Panc1 (cell line): ENCODE measurements at regions not wholly inside any gene's neighbourhood (a gene's known extent, or its start where the extent isn't known, plus 50 kb on each side); places are given as distances from the start of the nearest gene placed in this dataset.

ENCODE experiments used
- ATAC-seq: fragments of 200-7000 bp; cut with Tn5 transposase; 2 replicates; pipeline ENCODE4 v1.9.1; 2020; ENCODE audit warnings: mild to moderate bottlenecking, moderate library complexity
- BruUV-seq: library from RNA; stranded (reverse); fragments of 400-500 nt; replicated peaks from 2 replicates; lab custom pipeline; 2021; lab: Mats Ljungman, UMichigan
- CTCF ChIA-PET: fragments of 300-600 bp; sonication (Branson Sonifier 250); formaldehyde crosslinking; loops from one replicate; lab custom pipeline; 2022; ENCODE audit warnings: antibody characterized with exemption; lab: Charles Lee
- POLR2A ChIA-PET: fragments of 300-600 bp; sonication (Branson Sonifier 250); formaldehyde crosslinking; loops from one replicate; lab custom pipeline; 2022; ENCODE audit warnings: antibody characterized with exemption; lab: Charles Lee
- DNase-seq: peaks from one replicate; pipeline ENCODE4 v3.0.0-alpha.2; 2010; ENCODE audit warnings: low read depth, low spot score
- H3K27ac ChIP-seq: 2 replicates; pipeline ENCODE4 v1.5.1; 2011; ENCODE audit warnings: mild to moderate bottlenecking, low read length, inconsistent platforms
- H3K27me3 ChIP-seq: fragments of 200-500 bp; sonication (Bioruptor generic); 2 replicates; pipeline ENCODE4 v1.6.0; 2014; ENCODE audit warnings: low read length, inconsistent platforms; ENCODE audit not compliant: control insufficient read depth, insufficient read depth
- H3K36me3 ChIP-seq: fragments of 200-500 bp; sonication (Bioruptor generic); 2 replicates; pipeline ENCODE4 v1.5.1; 2014; ENCODE audit warnings: inconsistent platforms, mild to moderate bottlenecking, low read length, moderate library complexity; ENCODE audit not compliant: control insufficient read depth, insufficient read depth
- H3K4me1 ChIP-seq: 2 replicates; pipeline ENCODE4 v1.5.1; 2011; ENCODE audit warnings: inconsistent platforms, mild to moderate bottlenecking, low read length, moderate library complexity; ENCODE audit not compliant: control insufficient read depth, insufficient read depth
- H3K4me3 ChIP-seq, 2 experiments: 2 replicates each; pipeline ENCODE4 v1.5.1; 2011 to 2012; ENCODE audit warnings: low read depth in 2 of 2, low read length in 2 of 2, mild to moderate bottlenecking in 2 of 2, inconsistent platforms in 1 of 2, moderate library complexity in 1 of 2
- H3K9me3 ChIP-seq: fragments of 200-500 bp; sonication (Bioruptor generic); 2 replicates; pipeline ENCODE4 v1.5.1; 2014; ENCODE audit warnings: low read depth, mild to moderate bottlenecking, inconsistent platforms, low read length, moderate library complexity; ENCODE audit not compliant: control insufficient read depth, insufficient read depth
- POLR2AphosphoS5 ChIP-seq: IDR thresholded peaks from 2 replicates; pipeline ENCODE4 v1.6.1; 2012; ENCODE audit warnings: mild to moderate bottlenecking, low read depth, low read length, moderate library complexity
- SIN3A ChIP-seq: IDR thresholded peaks from 2 replicates; pipeline ENCODE4 v1.6.1; 2012; ENCODE audit warnings: low read depth, mild to moderate bottlenecking, low read length, moderate library complexity, borderline replicate concordance; ENCODE audit not compliant: insufficient read depth
- TCF7L2 ChIP-seq: IDR thresholded peaks from 2 replicates; pipeline ENCODE4 v1.6.1; 2011; ENCODE audit warnings: mild to moderate bottlenecking, low read depth, low read length, inconsistent platforms
- in situ Hi-C: cut with HindIII; loops from 2 replicates; pipeline ENCODE4 v1.10.0; 2016; ENCODE audit warnings: low sequenced_read_pairs, low pct_unique_long_range_greater_than_20kb
- intact Hi-C: fragments of 100-400 bp; cut with micrococcal nuclease; formaldehyde crosslinking; loops from one replicate; pipeline ENCODE4 v1.10.0; 2022; ENCODE audit not compliant: unreplicated experiment
- TF ChIP-seq, protein P1 (sequence below): fragments of 450-650 bp; IDR thresholded peaks from 2 replicates; pipeline ENCODE4 v1.5.1; 2017; ENCODE audit warnings: mild to moderate bottlenecking
- TF ChIP-seq, protein P2 (sequence below), 2 experiments: IDR thresholded peaks; 2 replicates each; pipeline ENCODE4 v1.6.1; 2011 to 2012; ENCODE audit warnings: low read depth in 2 of 2, control low read depth in 1 of 2, low read length in 1 of 2, mild to moderate bottlenecking in 1 of 2, moderate library complexity in 1 of 2; ENCODE audit not compliant: insufficient read depth in 1 of 2

DNA sequence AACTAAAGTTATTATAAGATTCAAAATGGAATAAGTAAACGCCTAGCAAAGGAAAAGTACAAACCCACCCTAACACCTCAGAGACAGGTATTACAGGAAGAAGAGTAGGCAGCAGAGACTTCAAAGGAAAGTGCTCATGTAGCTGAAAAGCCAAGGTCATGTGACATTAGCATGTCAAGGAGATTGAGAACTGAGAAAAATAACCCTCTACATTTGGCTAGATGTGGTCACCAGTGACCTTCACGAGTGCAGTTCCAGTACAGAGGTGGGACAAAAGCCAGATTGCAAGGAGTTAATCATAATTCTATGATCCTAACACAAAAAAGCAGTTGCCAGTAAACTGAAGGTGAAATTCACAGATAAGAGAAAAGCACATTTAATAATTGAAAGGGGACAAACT, 252.7 kb downstream of the ZEB2 start:
- no peaks in the 10 kb centered on the region for H3K4me1 ChIP-seq
- ChIA-PET CTCF (no interaction called here), POLR2A (no interaction called here)
- intact Hi-C loops = no loop called here
- DNase-seq (no peak), ATAC-seq (no peak)
- TF ChIP-seq POLR2AphosphoS5 = no peak
- in situ Hi-C loops = no loop called here
- H3K36me3 ChIP-seq = no peaks in the 10 kb centered on the region
- H3K27ac ChIP-seq = no peak overlapping the region
- H3K27me3 ChIP-seq = no peaks in the 10 kb centered on the region
- no peak overlapping the region for H3K4me3 ChIP-seq
- no TSS peak for BruUV-seq
- no peaks in the 10 kb centered on the region for H3K9me3 ChIP-seq

DNA sequence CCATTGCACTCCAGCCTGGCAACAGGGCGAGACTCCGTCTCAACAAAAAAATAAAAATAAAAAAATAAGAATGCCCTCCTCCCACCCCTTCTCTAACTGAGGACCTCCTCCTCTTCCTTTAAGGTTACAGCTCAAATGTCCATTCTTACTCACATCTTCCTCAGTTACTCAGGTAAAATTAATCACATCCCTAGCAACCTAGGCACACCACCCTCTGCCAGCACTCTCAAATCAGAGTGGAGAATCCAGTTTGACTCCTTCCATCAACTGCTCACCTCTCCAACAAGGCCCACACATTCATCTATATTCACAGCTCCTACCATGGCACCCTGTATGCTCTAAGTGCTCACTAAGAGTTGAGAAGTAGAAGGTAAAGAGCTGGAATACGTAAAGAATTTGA, 254.3 kb downstream of the ZEB2 start:
- no peaks in the 10 kb centered on the region for H3K36me3 ChIP-seq
- BruUV-seq = no TSS peak
- ChIA-PET CTCF (no interaction called here), POLR2A (no interaction called here)
- H3K9me3 ChIP-seq = no peaks in the 10 kb centered on the region
- in situ Hi-C loops = no loop called here
- H3K4me3 ChIP-seq = no peak overlapping the region
- no peak for DNase-seq
- H3K4me1 ChIP-seq = no peaks in the 10 kb centered on the region
- intact Hi-C loops = no loop called here
- TF ChIP-seq POLR2AphosphoS5 (no peak), TCF7L2 (no peak), SIN3A (no peak)
- TF ChIP-seq, protein P1, sequence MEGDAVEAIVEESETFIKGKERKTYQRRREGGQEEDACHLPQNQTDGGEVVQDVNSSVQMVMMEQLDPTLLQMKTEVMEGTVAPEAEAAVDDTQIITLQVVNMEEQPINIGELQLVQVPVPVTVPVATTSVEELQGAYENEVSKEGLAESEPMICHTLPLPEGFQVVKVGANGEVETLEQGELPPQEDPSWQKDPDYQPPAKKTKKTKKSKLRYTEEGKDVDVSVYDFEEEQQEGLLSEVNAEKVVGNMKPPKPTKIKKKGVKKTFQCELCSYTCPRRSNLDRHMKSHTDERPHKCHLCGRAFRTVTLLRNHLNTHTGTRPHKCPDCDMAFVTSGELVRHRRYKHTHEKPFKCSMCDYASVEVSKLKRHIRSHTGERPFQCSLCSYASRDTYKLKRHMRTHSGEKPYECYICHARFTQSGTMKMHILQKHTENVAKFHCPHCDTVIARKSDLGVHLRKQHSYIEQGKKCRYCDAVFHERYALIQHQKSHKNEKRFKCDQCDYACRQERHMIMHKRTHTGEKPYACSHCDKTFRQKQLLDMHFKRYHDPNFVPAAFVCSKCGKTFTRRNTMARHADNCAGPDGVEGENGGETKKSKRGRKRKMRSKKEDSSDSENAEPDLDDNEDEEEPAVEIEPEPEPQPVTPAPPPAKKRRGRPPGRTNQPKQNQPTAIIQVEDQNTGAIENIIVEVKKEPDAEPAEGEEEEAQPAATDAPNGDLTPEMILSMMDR = no peak
- TF ChIP-seq, protein P2, sequence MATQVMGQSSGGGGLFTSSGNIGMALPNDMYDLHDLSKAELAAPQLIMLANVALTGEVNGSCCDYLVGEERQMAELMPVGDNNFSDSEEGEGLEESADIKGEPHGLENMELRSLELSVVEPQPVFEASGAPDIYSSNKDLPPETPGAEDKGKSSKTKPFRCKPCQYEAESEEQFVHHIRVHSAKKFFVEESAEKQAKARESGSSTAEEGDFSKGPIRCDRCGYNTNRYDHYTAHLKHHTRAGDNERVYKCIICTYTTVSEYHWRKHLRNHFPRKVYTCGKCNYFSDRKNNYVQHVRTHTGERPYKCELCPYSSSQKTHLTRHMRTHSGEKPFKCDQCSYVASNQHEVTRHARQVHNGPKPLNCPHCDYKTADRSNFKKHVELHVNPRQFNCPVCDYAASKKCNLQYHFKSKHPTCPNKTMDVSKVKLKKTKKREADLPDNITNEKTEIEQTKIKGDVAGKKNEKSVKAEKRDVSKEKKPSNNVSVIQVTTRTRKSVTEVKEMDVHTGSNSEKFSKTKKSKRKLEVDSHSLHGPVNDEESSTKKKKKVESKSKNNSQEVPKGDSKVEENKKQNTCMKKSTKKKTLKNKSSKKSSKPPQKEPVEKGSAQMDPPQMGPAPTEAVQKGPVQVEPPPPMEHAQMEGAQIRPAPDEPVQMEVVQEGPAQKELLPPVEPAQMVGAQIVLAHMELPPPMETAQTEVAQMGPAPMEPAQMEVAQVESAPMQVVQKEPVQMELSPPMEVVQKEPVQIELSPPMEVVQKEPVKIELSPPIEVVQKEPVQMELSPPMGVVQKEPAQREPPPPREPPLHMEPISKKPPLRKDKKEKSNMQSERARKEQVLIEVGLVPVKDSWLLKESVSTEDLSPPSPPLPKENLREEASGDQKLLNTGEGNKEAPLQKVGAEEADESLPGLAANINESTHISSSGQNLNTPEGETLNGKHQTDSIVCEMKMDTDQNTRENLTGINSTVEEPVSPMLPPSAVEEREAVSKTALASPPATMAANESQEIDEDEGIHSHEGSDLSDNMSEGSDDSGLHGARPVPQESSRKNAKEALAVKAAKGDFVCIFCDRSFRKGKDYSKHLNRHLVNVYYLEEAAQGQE (IDR thresholded peaks at IDR 0.05; ENCODE audit: insufficient read depth in 1 of 2, low read depth in 2 of 2, low read length in 1 of 2) = no peak
- no peak for ATAC-seq
- no peaks in the 10 kb centered on the region for H3K27me3 ChIP-seq
- H3K27ac ChIP-seq = no peak overlapping the region

DNA sequence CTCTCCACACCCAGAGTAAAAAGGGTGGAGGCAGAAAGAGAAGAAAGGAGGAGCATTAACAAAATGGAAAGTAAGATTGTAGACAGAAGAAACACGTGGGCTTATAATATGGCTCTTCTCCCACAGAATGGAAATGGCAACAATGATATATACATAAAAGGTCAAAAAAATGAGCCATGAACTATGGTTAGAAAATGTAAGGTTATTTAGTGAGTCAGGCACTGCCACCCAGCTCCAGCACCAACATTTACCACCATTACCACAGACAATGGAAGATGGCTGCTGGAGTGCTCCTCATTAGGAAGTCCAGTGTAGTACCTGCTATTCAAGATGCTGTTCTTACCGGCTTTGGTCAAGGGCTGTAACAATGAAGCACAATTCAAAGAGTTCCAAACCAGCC, 258.0 kb downstream of the ZEB2 start:
- H3K27me3 ChIP-seq = no peaks in the 10 kb centered on the region
- ChIA-PET POLR2A (no interaction called here), CTCF (no interaction called here)
- no peak overlapping the region for H3K4me3 ChIP-seq
- H3K4me1 ChIP-seq = no peaks in the 10 kb centered on the region
- in situ Hi-C loops = no loop called here
- no peak overlapping the region for H3K27ac ChIP-seq
- peaks cover 6% of the 10 kb centered on the region; the same call in 1 of the 2 replicates for H3K9me3 ChIP-seq
- intact Hi-C loops = no loop called here
- ATAC-seq = no peak
- DNase-seq = no peak
- TF ChIP-seq, protein P2 (IDR thresholded peaks at IDR 0.05; ENCODE audit: insufficient read depth in 1 of 2, low read depth in 2 of 2, low read length in 1 of 2) = no peak
- TF ChIP-seq TCF7L2 = no peak
- TF ChIP-seq, protein P1 = no peak
- no peak for TF ChIP-seq POLR2AphosphoS5
- no peak for TF ChIP-seq SIN3A
- no TSS peak for BruUV-seq
- H3K36me3 ChIP-seq = no peaks in the 10 kb centered on the region
